Loucy (cell line): ENCODE measurements at regions not wholly inside any gene's neighbourhood (a gene's known extent, or its start where the extent isn't known, plus 50 kb on each side); places are given as distances from the start of the nearest gene placed in this dataset.
A peak's percentile ranks its signal among the peaks of the same experiment; 100 is the strongest.

Experiments used
- H2AFZ ChIP-seq: fragments of 200-600 bp; sonication (generic); 2 replicates; pipeline ENCODE4 v1.6.0; 2016; ENCODE audit warnings: antibody characterized with exemption, mild to moderate bottlenecking, low read length, moderate library complexity
- H3F3A ChIP-seq: fragments of 200-600 bp; 2 replicates; pipeline ENCODE4 v1.6.0; 2016; ENCODE audit warnings: antibody characterized with exemption, low read depth, mild to moderate bottlenecking
- H3K27me3 ChIP-seq: fragments of 200-600 bp; sonication (generic); 2 replicates; pipeline ENCODE4 v1.6.1; 2014; ENCODE audit warnings: low read length, mild to moderate bottlenecking; ENCODE audit not compliant: insufficient read depth, poor library complexity, severe bottlenecking
- H3K36me3 ChIP-seq: fragments of 200-600 bp; sonication (generic); 2 replicates; pipeline ENCODE4 v1.6.1; 2016; ENCODE audit warnings: low read length; ENCODE audit not compliant: insufficient read depth
- H3K4me1 ChIP-seq: fragments of 200-600 bp; sonication (generic); 2 replicates; pipeline ENCODE4 v1.5.1; 2014; ENCODE audit warnings: low read length, mild to moderate bottlenecking; ENCODE audit not compliant: insufficient read depth, poor library complexity, severe bottlenecking
- H3K4me2 ChIP-seq: fragments of 200-600 bp; sonication (generic); 2 replicates; pipeline ENCODE4 v1.6.0; 2014; ENCODE audit warnings: antibody characterized with exemption, low read length, low read depth, mild to moderate bottlenecking; ENCODE audit not compliant: poor library complexity, severe bottlenecking
- H3K4me3 ChIP-seq: fragments of 200-600 bp; sonication (generic); 2 replicates; pipeline ENCODE4 v1.5.1; 2014; ENCODE audit warnings: low read length, mild to moderate bottlenecking, mixed read lengths; ENCODE audit not compliant: poor library complexity, severe bottlenecking
- H3K79me2 ChIP-seq: fragments of 200-600 bp; sonication (generic); 2 replicates; pipeline ENCODE4 v1.6.1; 2014; ENCODE audit warnings: low read length; ENCODE audit not compliant: insufficient read depth
- H3K9ac ChIP-seq: fragments of 200-600 bp; sonication (generic); 2 replicates; pipeline ENCODE4 v1.6.0; 2014; ENCODE audit warnings: mild to moderate bottlenecking, low read depth, low read length, moderate library complexity; ENCODE audit not compliant: poor library complexity, severe bottlenecking
- H3K9me2 ChIP-seq: fragments of 200-600 bp; sonication (generic); replicated peaks from 2 replicates; pipeline ENCODE4 v1.6.1; 2016; ENCODE audit warnings: low read depth, low read length, mixed read lengths
- H3K9me3 ChIP-seq: fragments of 200-600 bp; sonication (generic); 2 replicates; pipeline ENCODE4 v1.6.1; 2014; ENCODE audit warnings: mild to moderate bottlenecking, antibody characterized with exemption, low read length, low read depth; ENCODE audit not compliant: insufficient read depth
- H4K20me1 ChIP-seq: fragments of 200-600 bp; sonication (generic); 2 replicates; pipeline ENCODE4 v1.6.0; 2014; ENCODE audit warnings: antibody characterized with exemption, low read length, mild to moderate bottlenecking; ENCODE audit not compliant: insufficient read depth, poor library complexity, severe bottlenecking
- CTCF ChIP-seq: fragments of 200-600 bp; sonication (generic); conservative IDR thresholded peaks from 2 replicates; pipeline ENCODE4 v1.5.1; 2014; ENCODE audit warnings: mild to moderate bottlenecking, antibody characterized with exemption, low read length
- EZH2phosphoT487 ChIP-seq: fragments of 200-600 bp; IDR thresholded peaks from 2 replicates; pipeline ENCODE4 v1.6.1; 2018; ENCODE audit warnings: antibody characterized with exemption, mild to moderate bottlenecking, moderate library complexity, borderline replicate concordance

DNA sequence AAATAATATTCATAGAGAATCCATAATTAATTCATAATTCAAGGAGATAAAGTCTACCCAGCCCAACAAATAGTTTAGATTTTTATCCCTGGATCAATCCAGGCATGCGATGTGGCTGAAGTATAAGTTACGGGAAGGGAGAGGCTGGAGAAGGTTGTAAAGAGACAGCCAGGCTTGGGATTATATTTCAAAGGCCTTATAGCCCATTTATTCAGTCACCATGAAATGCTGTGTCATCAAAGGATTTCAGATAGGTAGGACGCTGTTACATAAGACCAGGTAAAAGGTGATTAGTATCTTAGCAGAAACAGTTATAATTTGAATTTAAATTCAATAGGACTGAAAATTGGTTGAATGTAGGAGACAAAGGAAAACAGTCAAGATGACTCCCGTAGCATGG lies 73.0 kb upstream of the NFKB1 start:
- Histone ChIP-seq H3K4me3 (no peak overlapping the region), H4K20me1 (no peaks in the 10 kb centered on the region), H3K4me1 (peaks cover 26% of the 10 kb centered on the region), H3K27me3 (no peaks in the 10 kb centered on the region), H2AFZ (no peak overlapping the region), H3K79me2 (peaks cover 6% of the 10 kb centered on the region; the same call in 1 of the 2 replicates), H3K4me2 (no peak overlapping the region), H3K9ac (no peak overlapping the region), H3F3A (no peaks in the 10 kb centered on the region), H3K9me3 (no peaks in the 10 kb centered on the region), H3K36me3 (no peaks in the 10 kb centered on the region), H3K9me2 (no peaks in the 10 kb centered on the region)
- no peak for TF ChIP-seq CTCF
- no peak for TF ChIP-seq EZH2phosphoT487

DNA sequence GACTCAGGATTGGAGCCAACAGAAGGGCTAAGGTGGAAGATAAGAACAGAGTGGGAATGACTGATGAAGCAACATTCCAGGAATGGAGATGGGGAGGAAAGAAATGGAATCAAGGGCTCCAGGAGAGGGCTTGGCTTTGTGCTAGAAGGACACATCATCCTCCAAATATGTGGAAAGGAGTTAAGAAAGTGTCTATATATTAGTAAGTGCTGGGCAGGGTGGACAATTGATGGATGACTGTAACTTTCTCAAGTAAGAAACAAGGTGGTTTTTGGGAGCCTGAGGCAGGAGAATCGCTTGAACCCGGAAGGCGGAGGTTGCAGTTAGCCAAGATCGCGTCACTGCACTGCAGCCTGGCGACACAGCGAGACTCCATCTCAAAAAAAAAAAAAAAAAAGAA lies 71.6 kb upstream of the NFKB1 start:
- no peaks in the 10 kb centered on the region for H3K27me3 ChIP-seq
- H3K9me2 ChIP-seq = no peaks in the 10 kb centered on the region
- peaks cover 6% of the 10 kb centered on the region; the same call in 1 of the 2 replicates for H3K79me2 ChIP-seq
- H3K4me3 ChIP-seq = peak overlapping the region; percentile 84
- H3K36me3 ChIP-seq = no peaks in the 10 kb centered on the region
- no peaks in the 10 kb centered on the region for H4K20me1 ChIP-seq
- peaks cover 26% of the 10 kb centered on the region for H3K4me1 ChIP-seq
- TF ChIP-seq EZH2phosphoT487 (no peak), CTCF (no peak)
- H3K9ac ChIP-seq = peak overlapping the region; percentile 89
- H2AFZ ChIP-seq = no peak overlapping the region
- peaks cover 2% of the 10 kb centered on the region; the same call in 1 of the 2 replicates for H3K9me3 ChIP-seq
- peak overlapping the region; percentile 89 for H3K4me2 ChIP-seq
- no peaks in the 10 kb centered on the region for H3F3A ChIP-seq

DNA sequence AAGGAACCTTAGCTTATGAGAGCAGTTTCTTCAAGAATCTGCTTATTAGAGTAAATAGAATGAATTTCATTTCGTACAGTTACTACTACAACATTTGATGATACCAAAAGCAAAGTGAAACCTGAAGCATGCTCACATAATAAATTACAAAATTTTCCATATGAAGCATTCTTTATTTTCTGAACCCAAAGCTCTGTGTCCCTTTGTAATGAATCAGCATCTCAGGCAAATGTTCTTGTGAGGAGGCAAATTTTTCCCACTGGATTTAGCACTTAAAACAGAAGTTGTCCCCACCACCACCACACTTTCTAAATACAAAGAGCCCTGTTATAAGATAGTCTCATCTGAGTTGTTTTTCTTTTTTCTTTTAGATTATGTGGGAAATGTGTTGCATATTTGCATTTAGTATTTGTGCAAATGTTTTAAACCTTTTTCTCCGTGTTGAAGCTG lies 70.7 kb upstream of the NFKB1 start:
- H3K4me1 ChIP-seq = peaks cover 26% of the 10 kb centered on the region
- H3K9me2 ChIP-seq = no peaks in the 10 kb centered on the region
- peak overlapping the region; percentile 89 for H3K4me2 ChIP-seq
- no peaks in the 10 kb centered on the region for H3K27me3 ChIP-seq
- H3K9ac ChIP-seq = peak overlapping the region; percentile 89
- H3F3A ChIP-seq = no peaks in the 10 kb centered on the region
- H3K36me3 ChIP-seq = no peaks in the 10 kb centered on the region
- TF ChIP-seq EZH2phosphoT487 = no peak
- TF ChIP-seq CTCF = no peak
- peak overlapping the region; percentile 95 for H2AFZ ChIP-seq
- peaks cover 6% of the 10 kb centered on the region; the same call in 1 of the 2 replicates for H3K79me2 ChIP-seq
- no peaks in the 10 kb centered on the region for H4K20me1 ChIP-seq
- H3K4me3 ChIP-seq = peak overlapping the region; percentile 84
- peaks cover 5% of the 10 kb centered on the region; the same call in 1 of the 2 replicates for H3K9me3 ChIP-seq
